AG09309 (cell line): ENCODE measurements at regions not wholly inside any gene's neighbourhood (a gene's known extent, or its start where the extent isn't known, plus 50 kb on each side); places are given as distances from the start of the nearest gene placed in this dataset.

Source experiments
- DNase-seq: peaks from one replicate; pipeline ENCODE4 v3.0.0-alpha.2; 2010; ENCODE audit warnings: low read depth
- H3K4me3 ChIP-seq: 2 replicates; pipeline ENCODE4 v1.5.1; 2011; ENCODE audit warnings: mild to moderate bottlenecking, low read depth, low read length, moderate library complexity; ENCODE audit not compliant: control insufficient read depth
- CTCF ChIP-seq: IDR thresholded peaks from 2 replicates; pipeline ENCODE4 v1.5.1; 2011; ENCODE audit warnings: mild to moderate bottlenecking, low read depth, low read length, inconsistent platforms; ENCODE audit not compliant: insufficient read depth, control insufficient read depth; ENCODE audit errors: missing control alignments

- no peak overlapping the region for H3K4me3 ChIP-seq
- no peak for DNase-seq
- TF ChIP-seq CTCF: no peak
Measured at GRCh38 chr16:80263181-80263823, 277.5 kb upstream of the DYNLRB2 start.

- H3K4me3 ChIP-seq: no peak overlapping the region
- TF ChIP-seq CTCF: no peak
- DNase-seq: no peak
Measured at GRCh38 chr16:80260906-80261311, 279.9 kb upstream of the DYNLRB2 start.

- DNase-seq: no peak
- TF ChIP-seq CTCF: no peak
- H3K4me3 ChIP-seq: no peak overlapping the region
Measured at GRCh38 chr16:80259290-80259805, 281.4 kb upstream of the DYNLRB2 start.

- DNase-seq: no peak
- no peak for TF ChIP-seq CTCF
- no peak overlapping the region for H3K4me3 ChIP-seq
Measured at GRCh38 chr16:80258407-80258806, 282.4 kb upstream of the DYNLRB2 start.

- no peak for DNase-seq
- TF ChIP-seq CTCF: no peak
- H3K4me3 ChIP-seq: no peak overlapping the region
Measured at GRCh38 chr16:80254970-80255369, 285.8 kb upstream of the DYNLRB2 start.

- TF ChIP-seq CTCF: no peak
- H3K4me3 ChIP-seq: no peak overlapping the region
- DNase-seq: no peak
Measured at GRCh38 chr16:80253741-80254140, 287.1 kb upstream of the DYNLRB2 start.
